Nephron progenitor cell (in vitro differentiated cells): ENCODE measurements at regions not wholly inside any gene's neighbourhood (a gene's known extent, or its start where the extent isn't known, plus 50 kb on each side); places are given as distances from the start of the nearest gene placed in this dataset.

Source experiments
- DNase-seq: peaks from one replicate; pipeline ENCODE4 v3.0.0; 2021
- H3K27ac Mint-ChIP-seq: 2 replicates; pipeline ENCODE4 v1.8.0; 2021; ENCODE audit warnings: mild to moderate bottlenecking, moderate library complexity, mixed read lengths
- H3K27me3 Mint-ChIP-seq: 2 replicates; pipeline ENCODE4 v1.8.0; 2021; ENCODE audit warnings: mild to moderate bottlenecking, low read depth, mixed read lengths; ENCODE audit not compliant: poor library complexity
- H3K36me3 Mint-ChIP-seq: 2 replicates; pipeline ENCODE4 v1.8.0; 2021; ENCODE audit warnings: low read depth, mixed read lengths
- H3K4me1 Mint-ChIP-seq: 2 replicates; pipeline ENCODE4 v1.8.0; 2021; ENCODE audit warnings: mixed read lengths
- H3K4me3 Mint-ChIP-seq: 2 replicates; pipeline ENCODE4 v1.8.0; 2021; ENCODE audit warnings: mild to moderate bottlenecking, moderate library complexity, mixed read lengths
- H3K9me3 Mint-ChIP-seq: 2 replicates; pipeline ENCODE4 v1.8.0; 2021; ENCODE audit warnings: mild to moderate bottlenecking, moderate library complexity, mixed read lengths
- TF ChIP-seq, protein P1 (sequence below): fragments of 200-600 bp; sonication (generic); IDR thresholded peaks from 2 replicates; pipeline ENCODE4 v1.5.0; 2021; ENCODE audit warnings: antibody characterized with exemption

DNA sequence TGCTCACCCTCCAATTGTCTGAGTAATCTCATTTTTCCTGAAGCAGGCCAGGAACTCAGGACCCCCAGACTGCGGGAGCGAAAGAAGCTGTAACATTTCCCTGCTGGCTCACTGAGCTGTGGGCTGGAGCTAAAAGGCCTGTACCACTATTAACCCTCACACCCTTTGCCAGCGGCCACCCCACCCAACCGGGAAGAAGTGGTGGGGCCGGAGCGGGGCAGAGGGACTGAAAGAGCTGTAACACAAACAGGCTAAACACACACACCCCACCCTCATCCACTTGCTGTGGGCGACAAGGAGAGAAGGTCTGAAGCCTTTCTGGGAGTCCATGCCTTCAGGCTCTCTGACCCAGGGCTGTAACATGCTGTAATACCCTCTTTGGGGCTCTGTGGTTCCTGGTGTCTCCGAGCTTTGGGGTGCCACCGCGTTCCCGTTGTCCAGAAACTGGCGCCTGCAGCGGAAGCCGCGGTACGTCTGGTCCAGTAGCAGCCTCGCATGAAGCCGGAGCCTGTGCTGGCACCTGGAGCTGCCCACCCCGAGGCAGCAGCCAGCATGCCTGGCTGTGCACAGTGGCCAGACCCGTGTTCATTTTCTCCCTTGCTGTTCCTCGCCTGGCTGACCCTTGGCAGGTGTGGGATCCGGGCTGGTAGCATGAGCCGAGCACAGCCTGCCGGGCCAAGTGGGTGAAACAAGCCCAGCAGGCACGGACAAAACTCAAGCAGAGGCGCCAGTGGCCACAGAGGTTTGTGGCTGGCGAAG lies 345.5 kb upstream of the MGAT4C start:
- no peak for DNase-seq
- TF ChIP-seq, protein P1, sequence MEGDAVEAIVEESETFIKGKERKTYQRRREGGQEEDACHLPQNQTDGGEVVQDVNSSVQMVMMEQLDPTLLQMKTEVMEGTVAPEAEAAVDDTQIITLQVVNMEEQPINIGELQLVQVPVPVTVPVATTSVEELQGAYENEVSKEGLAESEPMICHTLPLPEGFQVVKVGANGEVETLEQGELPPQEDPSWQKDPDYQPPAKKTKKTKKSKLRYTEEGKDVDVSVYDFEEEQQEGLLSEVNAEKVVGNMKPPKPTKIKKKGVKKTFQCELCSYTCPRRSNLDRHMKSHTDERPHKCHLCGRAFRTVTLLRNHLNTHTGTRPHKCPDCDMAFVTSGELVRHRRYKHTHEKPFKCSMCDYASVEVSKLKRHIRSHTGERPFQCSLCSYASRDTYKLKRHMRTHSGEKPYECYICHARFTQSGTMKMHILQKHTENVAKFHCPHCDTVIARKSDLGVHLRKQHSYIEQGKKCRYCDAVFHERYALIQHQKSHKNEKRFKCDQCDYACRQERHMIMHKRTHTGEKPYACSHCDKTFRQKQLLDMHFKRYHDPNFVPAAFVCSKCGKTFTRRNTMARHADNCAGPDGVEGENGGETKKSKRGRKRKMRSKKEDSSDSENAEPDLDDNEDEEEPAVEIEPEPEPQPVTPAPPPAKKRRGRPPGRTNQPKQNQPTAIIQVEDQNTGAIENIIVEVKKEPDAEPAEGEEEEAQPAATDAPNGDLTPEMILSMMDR: no peak
- Mint-ChIP-seq H3K4me3 (no peak overlapping the region), H3K4me1 (no peaks in the 10 kb centered on the region), H3K27me3 (peaks cover 4% of the 10 kb centered on the region), H3K27ac (no peak overlapping the region), H3K9me3 (no peaks in the 10 kb centered on the region), H3K36me3 (no peaks in the 10 kb centered on the region)

DNA sequence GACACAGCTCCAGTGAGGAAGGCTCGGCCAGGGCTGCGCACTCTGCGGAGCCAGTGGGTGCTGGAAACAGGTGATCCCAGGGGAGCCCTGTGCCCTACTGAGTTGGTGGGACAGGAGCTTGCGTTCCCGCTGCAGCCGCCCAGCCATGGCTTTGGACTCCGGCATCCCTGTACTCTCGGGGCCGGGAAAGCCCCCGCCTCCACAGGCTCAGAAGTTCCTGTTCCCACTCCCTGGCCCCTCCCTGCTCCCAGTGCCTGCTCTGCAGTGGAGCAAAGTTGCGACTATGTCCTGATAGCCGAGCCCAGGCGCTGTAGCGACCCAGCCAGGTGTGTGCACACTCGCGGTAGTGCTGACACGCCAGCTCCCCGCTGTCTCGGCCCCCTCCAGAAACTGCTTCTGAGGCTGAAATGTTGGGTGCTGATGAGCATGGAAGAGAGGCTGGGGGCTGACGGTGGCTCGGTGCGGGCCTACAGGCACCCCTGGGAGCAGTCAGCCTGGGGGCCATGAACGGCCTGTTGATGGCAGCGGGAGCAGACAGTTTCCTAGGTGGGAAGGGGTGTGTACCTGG lies 344.6 kb upstream of the MGAT4C start:
- no peaks in the 10 kb centered on the region for H3K9me3 Mint-ChIP-seq
- H3K36me3 Mint-ChIP-seq: no peaks in the 10 kb centered on the region
- no peak for DNase-seq
- H3K4me3 Mint-ChIP-seq: no peak overlapping the region
- TF ChIP-seq, protein P1: no peak
- H3K27ac Mint-ChIP-seq: no peak overlapping the region
- H3K4me1 Mint-ChIP-seq: no peaks in the 10 kb centered on the region
- H3K27me3 Mint-ChIP-seq: peaks cover 4% of the 10 kb centered on the region

DNA sequence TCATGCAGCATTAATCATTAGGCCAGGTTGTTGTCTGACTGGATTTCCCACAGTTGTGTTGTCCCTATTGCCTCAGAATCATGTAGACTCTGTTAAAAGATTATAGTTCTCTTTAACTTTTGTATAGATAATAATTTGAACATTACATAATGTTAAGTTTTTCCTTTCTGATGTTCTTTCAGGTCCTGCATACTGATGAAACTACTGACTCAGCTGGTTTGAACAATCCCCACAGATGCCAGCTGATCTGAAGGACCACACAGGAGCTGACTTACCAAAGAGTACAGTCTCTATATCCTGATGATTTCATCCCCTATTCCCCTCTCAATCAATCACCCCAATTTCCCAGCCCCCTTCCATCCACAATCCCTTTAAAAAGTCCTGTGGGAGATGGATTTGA lies 341.2 kb upstream of the MGAT4C start:
- Mint-ChIP-seq H3K27ac (no peak overlapping the region), H3K4me3 (no peak overlapping the region), H3K27me3 (peaks cover 4% of the 10 kb centered on the region), H3K9me3 (no peaks in the 10 kb centered on the region), H3K36me3 (no peaks in the 10 kb centered on the region), H3K4me1 (no peaks in the 10 kb centered on the region)
- no peak for DNase-seq
- TF ChIP-seq, protein P1: no peak

DNA sequence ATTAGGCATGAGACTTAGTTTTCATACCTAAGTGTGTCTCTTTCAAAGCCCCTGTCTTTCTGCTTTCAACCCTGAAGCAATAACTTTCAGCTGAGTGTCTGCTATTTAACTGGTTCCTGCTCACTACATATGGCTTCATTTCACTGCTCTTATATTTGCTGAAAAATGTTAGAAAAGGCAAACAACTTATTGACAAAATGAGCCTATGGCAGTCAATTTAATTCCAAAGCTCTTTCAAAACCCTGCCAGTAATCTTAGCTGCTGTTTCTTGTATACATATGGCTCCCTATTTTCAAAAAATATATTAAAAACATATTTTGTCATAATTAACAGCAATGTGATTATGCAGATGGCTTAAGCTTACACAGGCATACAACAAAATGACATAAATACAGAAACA lies 334.1 kb upstream of the MGAT4C start:
- no peak for DNase-seq
- Mint-ChIP-seq H3K4me3 (no peak overlapping the region), H3K36me3 (no peaks in the 10 kb centered on the region), H3K27ac (no peak overlapping the region), H3K4me1 (no peaks in the 10 kb centered on the region), H3K9me3 (no peaks in the 10 kb centered on the region), H3K27me3 (no peaks in the 10 kb centered on the region)
- TF ChIP-seq, protein P1: no peak

DNA sequence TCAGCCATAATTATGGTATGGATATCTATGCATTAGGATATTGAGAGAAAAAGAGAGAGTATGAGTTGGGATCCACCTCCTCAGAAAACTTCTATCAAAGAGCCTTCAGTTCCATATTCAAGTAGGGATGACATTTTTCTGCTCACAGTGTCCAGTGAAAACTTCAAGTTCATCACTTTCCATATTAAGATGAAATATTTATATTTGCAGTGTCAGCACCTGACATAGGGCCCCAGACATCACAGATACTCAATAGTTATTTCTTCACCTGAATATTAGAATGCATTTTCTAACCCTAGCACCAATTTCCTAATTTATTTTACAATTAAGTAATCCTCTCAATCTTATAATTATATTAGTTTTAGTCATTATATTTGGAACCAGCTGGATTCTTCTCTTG lies 318.0 kb upstream of the MGAT4C start:
- H3K9me3 Mint-ChIP-seq: peaks cover 4% of the 10 kb centered on the region
- TF ChIP-seq, protein P1: no peak
- no peaks in the 10 kb centered on the region for H3K4me1 Mint-ChIP-seq
- DNase-seq: no peak
- H3K4me3 Mint-ChIP-seq: no peak overlapping the region
- no peak overlapping the region for H3K27ac Mint-ChIP-seq
- no peaks in the 10 kb centered on the region for H3K36me3 Mint-ChIP-seq
- H3K27me3 Mint-ChIP-seq: no peaks in the 10 kb centered on the region

DNA sequence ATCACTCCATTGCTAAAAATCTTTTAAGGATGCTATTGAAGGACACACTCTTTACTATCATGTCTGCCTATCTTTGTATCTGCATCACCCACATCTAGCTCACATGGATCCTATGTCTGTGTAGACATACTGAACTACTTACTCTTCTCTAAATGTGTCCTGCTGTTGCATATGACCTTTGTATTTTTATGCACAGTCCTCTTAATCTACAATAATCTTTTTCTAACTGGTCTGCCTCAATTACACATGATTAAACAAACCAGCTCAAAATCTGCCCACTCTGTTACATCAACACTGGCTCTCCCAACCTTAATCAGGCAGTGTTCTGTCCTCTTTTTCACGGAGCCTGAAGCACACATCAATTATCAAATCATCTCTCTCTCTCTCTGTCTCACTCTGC lies 316.3 kb upstream of the MGAT4C start:
- peaks cover 16% of the 10 kb centered on the region for H3K9me3 Mint-ChIP-seq
- no peaks in the 10 kb centered on the region for H3K36me3 Mint-ChIP-seq
- DNase-seq: no peak
- no peak overlapping the region for H3K4me3 Mint-ChIP-seq
- TF ChIP-seq, protein P1: no peak
- H3K27me3 Mint-ChIP-seq: no peaks in the 10 kb centered on the region
- no peaks in the 10 kb centered on the region for H3K4me1 Mint-ChIP-seq
- H3K27ac Mint-ChIP-seq: no peak overlapping the region
